OCI-LY7 (cell line): ENCODE measurements at regions not wholly inside any gene's neighbourhood (a gene's known extent, or its start where the extent isn't known, plus 50 kb on each side); places are given as distances from the start of the nearest gene placed in this dataset.

ENCODE experiments used
- BruUV-seq: library from RNA; stranded (reverse); fragments of 400-500 nt; replicated peaks from 2 replicates; lab custom pipeline; 2021; lab: Mats Ljungman, UMichigan
- CTCF ChIA-PET: fragments of 300-600 bp; sonication (Branson Sonifier 250); formaldehyde crosslinking; loops from one replicate; lab custom pipeline; 2022; ENCODE audit warnings: antibody characterized with exemption; ENCODE audit not compliant: unreplicated experiment; lab: Charles Lee
- POLR2A ChIA-PET: fragments of 300-600 bp; sonication (Branson Sonifier 250); formaldehyde crosslinking; loops from one replicate; lab custom pipeline; 2022; ENCODE audit warnings: antibody characterized with exemption; lab: Charles Lee
- DNase-seq: peaks from one replicate; pipeline ENCODE4 v3.0.0-alpha.2; 2015; ENCODE audit warnings: low spot score
- H2AFZ ChIP-seq: fragments of 200-600 bp; sonication (generic), shearing (Covaris generic); 2 replicates; pipeline ENCODE4 v1.6.1; 2014; ENCODE audit warnings: mild to moderate bottlenecking, antibody characterized with exemption, low read length, moderate library complexity
- H3K27ac ChIP-seq: fragments of 200-600 bp; sonication (generic); 2 replicates; pipeline ENCODE4 v1.5.1; 2014; ENCODE audit warnings: mixed run types, low read depth, mild to moderate bottlenecking, moderate library complexity, low read length, inconsistent platforms; ENCODE audit not compliant: poor library complexity, severe bottlenecking
- H3K36me3 ChIP-seq: fragments of 200-600 bp; sonication (generic); 2 replicates; pipeline ENCODE4 v1.6.1; 2014; ENCODE audit warnings: mild to moderate bottlenecking, antibody characterized with exemption, low read length, moderate library complexity, mixed read lengths; ENCODE audit not compliant: insufficient read depth
- H3K4me1 ChIP-seq: fragments of 200-600 bp; sonication (generic); 2 replicates; pipeline ENCODE4 v1.5.1; 2014; ENCODE audit warnings: mild to moderate bottlenecking, low read length; ENCODE audit not compliant: insufficient read depth, poor library complexity, severe bottlenecking
- H3K4me2 ChIP-seq: fragments of 200-600 bp; sonication (generic); 2 replicates; pipeline ENCODE4 v1.6.1; 2014; ENCODE audit warnings: mild to moderate bottlenecking, low read length
- H3K4me3 ChIP-seq: fragments of 200-600 bp; sonication (generic); 2 replicates; pipeline ENCODE4 v1.5.1; 2014; ENCODE audit warnings: mild to moderate bottlenecking, low read depth, low read length; ENCODE audit not compliant: poor library complexity, severe bottlenecking
- H3K79me2 ChIP-seq: fragments of 200-600 bp; sonication (generic); 2 replicates; pipeline ENCODE4 v1.6.1; 2016; ENCODE audit warnings: low read depth, mild to moderate bottlenecking, low read length, moderate library complexity, mixed read lengths; ENCODE audit not compliant: insufficient read depth
- H3K9me2 ChIP-seq: fragments of 200-600 bp; sonication (generic); 2 replicates; pipeline ENCODE4 v1.6.1; 2016; ENCODE audit warnings: mild to moderate bottlenecking, low read length, mixed read lengths; ENCODE audit not compliant: insufficient read depth
- H3K9me3 ChIP-seq: fragments of 200-600 bp; sonication (generic); 2 replicates; pipeline ENCODE4 v1.6.1; 2014; ENCODE audit warnings: mild to moderate bottlenecking, mixed run types, low read length, mixed read lengths
- H4K20me1 ChIP-seq: fragments of 200-600 bp; sonication (generic); 2 replicates; pipeline ENCODE4 v1.6.1; 2014; ENCODE audit warnings: mild to moderate bottlenecking, antibody characterized with exemption, low read length, moderate library complexity, mixed read lengths; ENCODE audit not compliant: insufficient read depth
- EZH2phosphoT487 ChIP-seq: fragments of 200-600 bp; sonication (generic); IDR thresholded peaks from 2 replicates; pipeline ENCODE4 v1.6.1; 2018; ENCODE audit warnings: low read depth, borderline replicate concordance, mild to moderate bottlenecking, mixed run types, antibody characterized with exemption, low read length, moderate library complexity, mixed read lengths
- intact Hi-C: fragments of 100-400 bp; cut with micrococcal nuclease; formaldehyde crosslinking; loops from one replicate; pipeline ENCODE4 v1.10.0; 2022; ENCODE audit not compliant: unreplicated experiment
- TF ChIP-seq, protein P1 (sequence below): fragments of 200-600 bp; sonication (generic); conservative IDR thresholded peaks from 2 replicates; pipeline ENCODE4 v1.5.1; 2014; ENCODE audit warnings: mild to moderate bottlenecking, antibody characterized with exemption, low read length, moderate library complexity, mixed read lengths

- no peaks in the 10 kb centered on the region for H4K20me1 ChIP-seq
- no peaks in the 10 kb centered on the region for H3K9me2 ChIP-seq
- H3K4me3 ChIP-seq: no peak overlapping the region
- no peaks in the 10 kb centered on the region for H3K9me3 ChIP-seq
- H3K4me1 ChIP-seq: no peaks in the 10 kb centered on the region
- no peak overlapping the region for H3K4me2 ChIP-seq
- TF ChIP-seq, protein P1, sequence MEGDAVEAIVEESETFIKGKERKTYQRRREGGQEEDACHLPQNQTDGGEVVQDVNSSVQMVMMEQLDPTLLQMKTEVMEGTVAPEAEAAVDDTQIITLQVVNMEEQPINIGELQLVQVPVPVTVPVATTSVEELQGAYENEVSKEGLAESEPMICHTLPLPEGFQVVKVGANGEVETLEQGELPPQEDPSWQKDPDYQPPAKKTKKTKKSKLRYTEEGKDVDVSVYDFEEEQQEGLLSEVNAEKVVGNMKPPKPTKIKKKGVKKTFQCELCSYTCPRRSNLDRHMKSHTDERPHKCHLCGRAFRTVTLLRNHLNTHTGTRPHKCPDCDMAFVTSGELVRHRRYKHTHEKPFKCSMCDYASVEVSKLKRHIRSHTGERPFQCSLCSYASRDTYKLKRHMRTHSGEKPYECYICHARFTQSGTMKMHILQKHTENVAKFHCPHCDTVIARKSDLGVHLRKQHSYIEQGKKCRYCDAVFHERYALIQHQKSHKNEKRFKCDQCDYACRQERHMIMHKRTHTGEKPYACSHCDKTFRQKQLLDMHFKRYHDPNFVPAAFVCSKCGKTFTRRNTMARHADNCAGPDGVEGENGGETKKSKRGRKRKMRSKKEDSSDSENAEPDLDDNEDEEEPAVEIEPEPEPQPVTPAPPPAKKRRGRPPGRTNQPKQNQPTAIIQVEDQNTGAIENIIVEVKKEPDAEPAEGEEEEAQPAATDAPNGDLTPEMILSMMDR: no peak
- no peak for TF ChIP-seq EZH2phosphoT487
- POLR2A ChIA-PET: no interaction called here
- no peaks in the 10 kb centered on the region for H3K79me2 ChIP-seq
- no TSS peak for BruUV-seq
- DNase-seq: no peak
- CTCF ChIA-PET: no interaction called here
- H3K36me3 ChIP-seq: no peaks in the 10 kb centered on the region
- no peak overlapping the region for H3K27ac ChIP-seq
- H2AFZ ChIP-seq: no peak overlapping the region
- intact Hi-C loops: no loop called here
Measured at GRCh38 chr13:112236016-112236415, 140.1 kb upstream of the SPACA7 start.

GRCh38 chr13:112236539-112237197 lies 139.5 kb upstream of the SPACA7 start:
- no peak overlapping the region for H3K27ac ChIP-seq
- H4K20me1 ChIP-seq: no peaks in the 10 kb centered on the region
- no peak overlapping the region for H3K4me3 ChIP-seq
- ChIA-PET CTCF (no interaction called here), POLR2A (no interaction called here)
- DNase-seq: no peak
- no TSS peak for BruUV-seq
- H3K9me2 ChIP-seq: no peaks in the 10 kb centered on the region
- H3K4me1 ChIP-seq: no peaks in the 10 kb centered on the region
- H2AFZ ChIP-seq: no peak overlapping the region
- H3K9me3 ChIP-seq: no peaks in the 10 kb centered on the region
- TF ChIP-seq EZH2phosphoT487: no peak
- TF ChIP-seq, protein P1: no peak
- intact Hi-C loops: no loop called here
- H3K79me2 ChIP-seq: no peaks in the 10 kb centered on the region
- no peaks in the 10 kb centered on the region for H3K36me3 ChIP-seq
- no peak overlapping the region for H3K4me2 ChIP-seq

DNA sequence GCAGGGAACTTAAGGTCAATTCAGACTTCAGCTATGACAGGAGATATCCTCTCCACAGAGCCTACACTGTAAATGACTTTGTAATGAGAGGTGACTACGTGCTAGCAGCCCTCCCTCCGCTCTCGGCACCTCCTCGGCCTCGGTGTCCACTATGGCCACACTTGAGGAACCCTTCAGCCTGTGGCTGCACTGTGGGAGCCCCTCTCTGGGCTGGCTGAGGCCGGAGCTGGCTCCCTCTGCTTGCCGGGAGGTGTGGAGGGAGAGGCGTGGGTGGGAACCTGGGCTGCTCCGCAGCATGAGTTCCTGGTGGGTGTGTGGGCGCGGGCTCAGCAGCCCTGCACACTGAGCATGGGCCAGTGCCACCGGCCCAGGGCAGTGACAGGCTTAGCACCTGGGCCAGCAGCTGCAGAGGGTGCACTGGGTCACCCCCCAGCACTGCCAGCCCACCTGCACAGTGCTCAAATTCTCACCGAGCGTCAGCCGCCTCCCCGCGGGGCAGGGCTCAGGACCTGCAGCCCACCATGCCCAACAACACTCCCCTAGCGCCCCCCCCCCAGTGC lies 137.6 kb upstream of the SPACA7 start:
- intact Hi-C loops: no loop called here
- Histone ChIP-seq H3K79me2 (no peaks in the 10 kb centered on the region), H3K27ac (no peak overlapping the region), H3K9me3 (no peaks in the 10 kb centered on the region), H3K4me3 (no peak overlapping the region), H3K36me3 (no peaks in the 10 kb centered on the region), H3K4me1 (no peaks in the 10 kb centered on the region), H3K4me2 (no peak overlapping the region), H3K9me2 (no peaks in the 10 kb centered on the region), H4K20me1 (no peaks in the 10 kb centered on the region), H2AFZ (no peak overlapping the region)
- TF ChIP-seq EZH2phosphoT487: no peak
- TF ChIP-seq, protein P1: no peak
- BruUV-seq: no TSS peak
- CTCF ChIA-PET: no interaction called here
- DNase-seq: no peak
- POLR2A ChIA-PET: no interaction called here
